Thyroid gland (tissue), 4 donors: ENCODE measurements at regions not wholly inside any gene's neighbourhood (a gene's known extent, or its start where the extent isn't known, plus 50 kb on each side); places are given as distances from the start of the nearest gene placed in this dataset.

Source experiments
- POLR2A ChIP-seq, 2 donors: fragments of 450-650 bp; IDR thresholded peaks; one replicate each; pipeline ENCODE4 v1.6.1; 2017; ENCODE audit warnings: antibody characterized with exemption in 2 of 2, mild to moderate bottlenecking in 2 of 2, moderate library complexity in 1 of 2
- TF ChIP-seq, protein P1 (sequence below), 6 experiments: fragments of 200-600 bp in 3 of 6; fragments of 450-650 bp in 3 of 6; sonication (generic) in 3 of 6; IDR thresholded peaks; one replicate each; pipeline ENCODE4 v1.5.1; 2016 to 2019; ENCODE audit warnings: antibody characterized with exemption in 6 of 6, mild to moderate bottlenecking in 2 of 6, inconsistent platforms in 1 of 6, moderate library complexity in 1 of 6

GRCh38 chr4:30413915-30414314 lies 306.3 kb upstream of the PCDH7 start:
- TF ChIP-seq, protein P1, sequence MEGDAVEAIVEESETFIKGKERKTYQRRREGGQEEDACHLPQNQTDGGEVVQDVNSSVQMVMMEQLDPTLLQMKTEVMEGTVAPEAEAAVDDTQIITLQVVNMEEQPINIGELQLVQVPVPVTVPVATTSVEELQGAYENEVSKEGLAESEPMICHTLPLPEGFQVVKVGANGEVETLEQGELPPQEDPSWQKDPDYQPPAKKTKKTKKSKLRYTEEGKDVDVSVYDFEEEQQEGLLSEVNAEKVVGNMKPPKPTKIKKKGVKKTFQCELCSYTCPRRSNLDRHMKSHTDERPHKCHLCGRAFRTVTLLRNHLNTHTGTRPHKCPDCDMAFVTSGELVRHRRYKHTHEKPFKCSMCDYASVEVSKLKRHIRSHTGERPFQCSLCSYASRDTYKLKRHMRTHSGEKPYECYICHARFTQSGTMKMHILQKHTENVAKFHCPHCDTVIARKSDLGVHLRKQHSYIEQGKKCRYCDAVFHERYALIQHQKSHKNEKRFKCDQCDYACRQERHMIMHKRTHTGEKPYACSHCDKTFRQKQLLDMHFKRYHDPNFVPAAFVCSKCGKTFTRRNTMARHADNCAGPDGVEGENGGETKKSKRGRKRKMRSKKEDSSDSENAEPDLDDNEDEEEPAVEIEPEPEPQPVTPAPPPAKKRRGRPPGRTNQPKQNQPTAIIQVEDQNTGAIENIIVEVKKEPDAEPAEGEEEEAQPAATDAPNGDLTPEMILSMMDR (IDR thresholded peaks at IDR 0.05), result no peak
- TF ChIP-seq POLR2A (IDR thresholded peaks at IDR 0.05), result no peak
